ENCODE measurements at regions not wholly inside any gene's neighbourhood (a gene's known extent, or its start where the extent isn't known, plus 50 kb on each side); places are given as distances from the start of the nearest gene placed in this dataset.

GRCh38 chr9:24832307-24832706 is 286.6 kb upstream of the IZUMO3 start:
- H3K4me3 ChIP-seq (replicated peaks; ENCODE audit: low read depth, low read length), result no peak overlapping the region
- no peak for TF ChIP-seq CTCF (IDR thresholded peaks at IDR 0.05; ENCODE audit: low read length, missing control alignments)
- DNase-seq (ENCODE audit: low read depth), result no peak

GRCh38 chr9:24828687-24829086 is 283.0 kb upstream of the IZUMO3 start:
- DNase-seq (ENCODE audit: low read depth), result no peak
- H3K4me3 ChIP-seq (replicated peaks; ENCODE audit: low read depth, low read length), result no peak overlapping the region
- TF ChIP-seq CTCF (IDR thresholded peaks at IDR 0.05; ENCODE audit: low read length, missing control alignments), result no peak

GRCh38 chr9:24824607-24825006 is 278.9 kb upstream of the IZUMO3 start:
- no peak for TF ChIP-seq CTCF (IDR thresholded peaks at IDR 0.05; ENCODE audit: low read length, missing control alignments)
- H3K4me3 ChIP-seq (replicated peaks; ENCODE audit: low read depth, low read length), result no peak overlapping the region
- DNase-seq (ENCODE audit: low read depth), result no peak

DNA sequence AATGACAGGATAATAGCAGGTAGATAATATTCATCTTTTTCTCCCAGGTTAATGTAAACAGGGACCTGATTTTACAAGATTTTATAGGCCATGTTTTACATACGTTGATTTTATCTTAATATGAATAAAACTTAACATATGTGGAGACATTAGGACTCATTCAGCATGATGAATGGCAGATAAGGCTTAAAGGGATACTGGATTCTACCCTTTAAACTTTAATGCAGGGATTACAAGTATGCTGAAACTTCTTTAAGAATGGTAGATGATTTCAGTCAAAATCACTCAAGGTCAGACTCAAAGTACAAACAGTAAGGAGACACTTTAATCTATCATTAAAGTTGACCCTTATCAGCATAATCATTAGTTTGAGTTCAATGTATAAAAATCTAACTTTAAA is 274.5 kb upstream of the IZUMO3 start:
- no peak overlapping the region for H3K4me3 ChIP-seq (replicated peaks; ENCODE audit: low read depth, low read length)
- no peak for DNase-seq (ENCODE audit: low read depth)
- TF ChIP-seq CTCF (IDR thresholded peaks at IDR 0.05; ENCODE audit: low read length, missing control alignments), result no peak

GRCh38 chr9:24817756-24818155 is 272.1 kb upstream of the IZUMO3 start:
- no peak overlapping the region for H3K4me3 ChIP-seq (replicated peaks; ENCODE audit: low read depth, low read length)
- DNase-seq (ENCODE audit: low read depth), result no peak
- TF ChIP-seq CTCF (IDR thresholded peaks at IDR 0.05; ENCODE audit: low read length, missing control alignments), result no peak

GRCh38 chr9:24816006-24816405 is 270.3 kb upstream of the IZUMO3 start:
- DNase-seq (ENCODE audit: low read depth), result no peak
- no peak for TF ChIP-seq CTCF (IDR thresholded peaks at IDR 0.05; ENCODE audit: low read length, missing control alignments)

DNA sequence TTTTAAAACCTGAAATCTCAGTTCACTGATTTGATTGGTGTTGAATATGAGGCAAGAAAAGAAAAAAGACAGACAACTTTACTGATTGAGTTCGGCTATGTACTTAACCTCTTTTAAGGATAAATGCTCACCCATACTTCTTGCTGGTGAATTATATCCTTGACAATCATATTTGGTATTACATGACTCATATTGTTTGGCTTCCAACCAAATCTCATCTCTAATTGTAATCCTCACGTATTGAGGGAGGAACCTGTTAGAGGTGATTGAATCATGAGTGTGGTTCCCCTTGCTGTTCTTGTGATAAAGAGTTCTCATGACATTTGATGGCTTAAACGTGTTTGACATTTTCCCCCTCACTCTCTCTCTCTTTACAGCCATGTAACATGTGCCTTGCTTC is 255.6 kb upstream of the IZUMO3 start:
- DNase-seq (ENCODE audit: low read depth), result no peak
- H3K4me3 ChIP-seq (replicated peaks; ENCODE audit: low read depth, low read length), result no peak overlapping the region
- no peak for TF ChIP-seq CTCF (IDR thresholded peaks at IDR 0.05; ENCODE audit: low read length, missing control alignments)

More at GRCh38 chr9:24816006-24816405, 270.3 kb upstream of the IZUMO3 start:
- H3K4me3 ChIP-seq (replicated peaks; ENCODE audit: low read depth, low read length), result no peak overlapping the region

All from fibroblast of pulmonary artery (primary cell).